ENCODE measurements at regions not wholly inside any gene's neighbourhood (a gene's known extent, or its start where the extent isn't known, plus 50 kb on each side); places are given as distances from the start of the nearest gene placed in this dataset.

- TF ChIP-seq CTCF (IDR thresholded peaks at IDR 0.05), result no peak
- no peak for TF ChIP-seq POLR2A (IDR thresholded peaks at IDR 0.05)
- no peak for DNase-seq
- Histone ChIP-seq H3K27me3 (no peaks in the 10 kb centered on the region), H3K9me3 (no peaks in the 10 kb centered on the region), H3K4me1 (no peaks in the 10 kb centered on the region), H3K4me3 (no peak overlapping the region), H3K27ac (no peak overlapping the region), H3K36me3 (no peaks in the 10 kb centered on the region)
- ATAC-seq, result no peak
- intact Hi-C loops (cut with DNase I), result no loop called here
These were observed 82.3 kb downstream of the CXXC4 start for GRCh38 chr4:104412344-104412743.

GRCh38 chr4:104411502-104411901, 83.2 kb downstream of the CXXC4 start:
- Histone ChIP-seq H3K27ac (no peak overlapping the region), H3K36me3 (no peaks in the 10 kb centered on the region), H3K27me3 (no peaks in the 10 kb centered on the region), H3K4me1 (no peaks in the 10 kb centered on the region), H3K9me3 (no peaks in the 10 kb centered on the region), H3K4me3 (no peak overlapping the region)
- no peak for ATAC-seq
- TF ChIP-seq CTCF (IDR thresholded peaks at IDR 0.05) (no peak), POLR2A (IDR thresholded peaks at IDR 0.05) (no peak)
- 92 to 100% (median 95%) methylated on average over 2 of the region's 2 CpGs for WGBS, 4 donors
- DNase-seq, result no peak
- intact Hi-C loops (cut with DNase I), result no loop called here

- Histone ChIP-seq H3K36me3 (no peaks in the 10 kb centered on the region), H3K27me3 (no peaks in the 10 kb centered on the region), H3K27ac (no peak overlapping the region), H3K4me1 (no peaks in the 10 kb centered on the region), H3K4me3 (no peak overlapping the region), H3K9me3 (no peaks in the 10 kb centered on the region)
- ATAC-seq (no peak), DNase-seq (no peak)
- intact Hi-C loops (cut with DNase I), result no loop called here
- 38 to 49% (median 45%) methylated on average over 2 of the region's 2 CpGs for WGBS, 4 donors
- TF ChIP-seq CTCF (IDR thresholded peaks at IDR 0.05) (no peak), POLR2A (IDR thresholded peaks at IDR 0.05) (no peak)
These were observed 85.8 kb downstream of the CXXC4 start for GRCh38 chr4:104408878-104409277.

DNA sequence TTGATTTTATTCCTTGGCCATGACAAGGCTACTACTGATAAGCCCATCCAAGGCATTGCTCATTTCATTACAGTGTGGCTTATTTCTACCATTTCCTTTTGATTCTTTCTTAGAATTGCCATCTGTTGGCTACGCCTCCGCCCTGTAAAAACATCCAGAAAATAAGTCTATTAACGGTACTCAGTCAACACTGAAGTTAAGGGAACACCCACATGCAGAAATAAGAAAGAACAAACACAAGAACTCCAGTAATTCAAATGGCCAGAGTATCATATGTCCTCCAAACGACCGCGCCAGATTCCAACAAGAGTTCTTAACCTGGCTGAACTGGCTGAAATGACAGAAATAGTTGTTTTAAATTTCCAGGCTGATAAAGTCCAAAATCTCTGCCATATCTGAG, 90.3 kb downstream of the CXXC4 start:
- no peaks in the 10 kb centered on the region for H3K4me1 ChIP-seq
- intact Hi-C loops (cut with DNase I), result no loop called here
- 72 to 87% (median 76%) methylated on average over 6 of the region's 6 CpGs for WGBS, 4 donors
- TF ChIP-seq CTCF (IDR thresholded peaks at IDR 0.05) (no peak), POLR2A (IDR thresholded peaks at IDR 0.05) (no peak)
- no peaks in the 10 kb centered on the region for H3K36me3 ChIP-seq
- DNase-seq, result no peak
- no peak for ATAC-seq
- peaks cover 0 to 23% (median 3%) of the 10 kb centered on the region in 12 donors for H3K9me3 ChIP-seq
- no peak overlapping the region for H3K4me3 ChIP-seq
- H3K27me3 ChIP-seq, result no peaks in the 10 kb centered on the region
- no peak overlapping the region for H3K27ac ChIP-seq
